Suppressor macrophage treated with lipopolysaccharide for 1 hour (primary cell): ENCODE measurements at regions not wholly inside any gene's neighbourhood (a gene's known extent, or its start where the extent isn't known, plus 50 kb on each side); places are given as distances from the start of the nearest gene placed in this dataset.

Experiments used
- DNase-seq, 3 donors: peaks; one replicate each; pipeline ENCODE4 v3.0.0-alpha.2; 2020 to 2022

- DNase-seq, result no peak
Measured at GRCh38 chr14:30786701-30787100, 87.7 kb upstream of the COCH start.

GRCh38 chr14:30790827-30791226 is 83.5 kb upstream of the COCH start:
- DNase-seq, result no peak

- no peak for DNase-seq
Measured at GRCh38 chr14:30791522-30792351, 82.6 kb upstream of the COCH start.

DNA sequence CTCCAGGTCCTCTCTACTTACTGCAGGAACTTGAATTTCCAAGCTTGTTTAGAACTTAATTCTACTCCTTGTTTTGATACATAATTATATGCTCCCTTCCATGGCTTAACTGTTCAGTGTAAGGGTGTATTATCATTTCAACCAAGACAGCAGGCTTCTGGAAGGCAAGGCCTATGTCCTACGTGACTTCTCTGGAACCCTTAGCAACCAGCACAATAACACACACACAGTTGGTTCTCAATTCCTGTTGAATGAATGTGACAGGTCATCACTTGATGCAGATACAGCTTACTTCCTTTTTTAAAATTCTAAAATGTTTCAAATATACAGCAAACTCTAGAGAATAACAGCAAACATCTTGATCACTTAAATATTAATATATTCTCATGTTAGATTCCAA is 77.7 kb upstream of the COCH start:
- DNase-seq, result peak in 2 of 3 donors; percentile 6 to 7

DNA sequence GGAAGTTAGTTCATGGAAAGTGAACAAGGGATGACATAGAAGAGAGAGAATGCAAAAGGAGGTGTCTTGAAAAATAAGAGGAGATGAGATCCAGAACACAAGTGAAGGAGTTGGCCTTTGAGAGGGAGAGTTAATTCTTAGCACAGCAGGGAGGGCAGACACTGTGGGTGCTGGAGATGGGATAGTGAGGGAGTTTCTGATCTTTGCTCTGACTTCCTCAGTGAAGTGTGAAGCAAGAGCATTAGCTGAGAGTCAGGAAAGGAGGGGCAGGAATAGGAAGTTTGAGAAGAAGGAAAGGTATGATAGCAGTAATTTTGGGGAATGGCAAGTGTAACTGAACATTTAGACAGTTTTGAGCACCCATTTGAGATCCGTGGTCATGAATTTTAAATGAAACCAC is 75.8 kb upstream of the COCH start:
- DNase-seq, result peak in 2 of 3 donors; percentile 35 to 39

- DNase-seq, result no peak
Measured at GRCh38 chr14:30798961-30799360, 75.4 kb upstream of the COCH start.

DNA sequence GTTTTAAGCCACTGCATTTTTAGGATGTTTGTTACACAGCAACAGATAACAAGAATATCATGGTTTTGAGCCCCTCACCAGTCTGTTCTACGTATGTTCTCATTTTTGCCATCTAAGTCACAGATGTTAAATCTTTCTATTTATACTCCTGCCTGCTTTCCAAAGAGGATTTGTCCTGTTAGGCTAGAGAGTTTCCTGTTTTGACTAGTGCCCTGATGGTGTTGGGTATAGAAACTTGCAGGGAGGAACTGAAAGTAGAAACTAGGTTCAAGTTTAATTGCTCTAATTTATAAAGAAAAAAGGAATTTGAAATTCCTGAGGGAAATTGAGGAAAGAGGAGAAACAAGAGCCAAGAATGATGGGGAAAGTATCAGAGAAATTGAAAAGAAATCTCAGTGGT is 74.4 kb upstream of the COCH start:
- DNase-seq, result peak; percentile 12 to 28 (median 26)

DNA sequence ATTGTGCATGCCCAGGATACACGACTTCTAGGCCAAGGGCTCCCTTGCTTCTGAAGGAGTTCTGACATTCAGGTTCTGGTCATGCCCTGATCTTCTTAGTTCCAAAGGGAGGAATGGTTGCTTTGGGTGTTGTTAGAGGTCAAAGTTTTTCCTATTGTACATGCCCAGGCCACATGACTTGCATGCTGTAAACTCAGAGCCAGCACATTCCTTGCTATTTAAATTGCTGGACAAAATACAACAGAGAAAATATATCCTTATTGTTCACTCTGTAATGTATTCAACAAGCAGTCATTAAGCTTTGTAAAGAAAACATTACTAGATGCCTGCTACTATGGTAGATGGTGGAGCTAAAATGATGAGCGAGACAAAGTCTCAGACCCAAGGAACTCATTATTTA is 71.2 kb upstream of the COCH start:
- DNase-seq, result no peak

DNA sequence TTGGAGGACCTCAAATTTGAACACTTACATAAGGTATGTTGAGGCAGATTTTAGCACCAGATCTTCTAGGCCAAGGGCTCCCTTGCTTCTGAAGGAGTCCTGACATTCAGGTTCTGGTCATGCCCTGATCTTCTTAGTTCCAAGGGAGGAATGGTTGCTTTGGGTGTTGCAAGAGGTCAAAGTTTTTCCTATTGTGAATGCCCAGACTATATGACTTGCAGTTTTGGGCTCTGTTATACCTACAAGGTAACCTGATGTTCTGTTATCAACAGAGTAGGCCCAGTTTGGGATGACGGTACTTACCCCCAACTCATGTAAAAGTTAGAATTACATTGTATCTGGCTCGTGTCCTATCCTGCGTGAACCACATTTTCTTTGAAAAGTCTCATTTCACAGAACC is 69.1 kb upstream of the COCH start:
- DNase-seq, result no peak

DNA sequence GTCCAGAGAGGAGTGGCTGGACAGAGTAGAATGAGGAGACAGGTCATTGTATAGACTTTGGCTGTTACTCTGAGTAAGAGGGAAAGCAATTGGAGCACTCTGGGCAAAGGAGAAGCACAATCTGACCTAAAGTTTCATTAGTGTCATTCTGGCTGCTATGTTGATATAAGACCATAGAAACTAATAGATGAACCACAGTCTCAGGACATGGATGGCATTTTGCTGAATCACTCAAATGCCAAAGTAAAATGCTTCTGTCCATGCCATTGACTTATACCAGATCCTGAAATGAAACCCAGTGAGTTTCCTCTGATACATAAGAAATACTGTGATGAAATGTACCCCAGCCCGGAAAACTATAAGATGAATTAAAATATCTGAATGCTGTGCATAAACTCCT is 65.8 kb upstream of the COCH start:
- no peak for DNase-seq

DNA sequence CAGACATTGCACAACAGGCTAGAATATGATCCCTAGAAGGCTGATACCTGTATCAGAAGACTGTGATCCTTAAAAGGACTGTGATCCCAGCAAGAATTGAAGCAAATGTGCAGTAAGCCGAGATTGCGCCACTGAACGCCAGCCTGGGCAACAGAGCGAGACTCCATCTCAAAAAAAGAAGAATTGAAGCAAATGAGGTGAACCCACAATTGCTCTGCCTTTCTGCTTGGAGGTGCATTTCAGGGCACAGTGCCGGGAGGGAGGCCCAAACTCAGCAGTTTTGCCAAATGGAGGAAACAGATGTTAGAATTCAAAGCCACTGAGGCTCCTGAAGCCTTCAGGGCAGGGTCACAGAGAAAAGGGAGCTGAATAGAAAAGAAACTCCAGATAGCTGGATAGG is 61.1 kb upstream of the COCH start:
- DNase-seq, result no peak

DNA sequence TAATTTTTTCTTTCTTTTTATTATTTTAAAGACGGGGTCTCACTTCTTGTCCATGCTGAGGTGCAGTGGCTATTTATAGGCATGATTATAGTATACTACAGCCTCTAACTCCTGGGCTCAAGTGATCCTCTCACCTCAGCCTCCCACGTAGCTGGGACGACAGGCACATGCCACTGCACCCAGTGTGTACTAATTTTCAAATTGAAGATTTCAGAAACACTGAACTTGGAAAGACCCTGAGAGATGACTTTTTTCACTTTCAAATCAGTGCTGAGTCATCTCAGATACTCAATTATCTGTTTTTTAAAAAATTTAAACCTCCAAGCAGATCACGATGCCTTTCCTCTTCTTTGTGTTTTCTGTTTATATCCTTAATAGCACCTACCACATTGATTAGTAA is 53.7 kb upstream of the COCH start:
- no peak for DNase-seq

GRCh38 chr14:30822080-30822571 is 52.2 kb upstream of the COCH start:
- DNase-seq, result no peak
